ENCODE measurements at regions not wholly inside any gene's neighbourhood (a gene's known extent, or its start where the extent isn't known, plus 50 kb on each side); places are given as distances from the start of the nearest gene placed in this dataset.

DNA sequence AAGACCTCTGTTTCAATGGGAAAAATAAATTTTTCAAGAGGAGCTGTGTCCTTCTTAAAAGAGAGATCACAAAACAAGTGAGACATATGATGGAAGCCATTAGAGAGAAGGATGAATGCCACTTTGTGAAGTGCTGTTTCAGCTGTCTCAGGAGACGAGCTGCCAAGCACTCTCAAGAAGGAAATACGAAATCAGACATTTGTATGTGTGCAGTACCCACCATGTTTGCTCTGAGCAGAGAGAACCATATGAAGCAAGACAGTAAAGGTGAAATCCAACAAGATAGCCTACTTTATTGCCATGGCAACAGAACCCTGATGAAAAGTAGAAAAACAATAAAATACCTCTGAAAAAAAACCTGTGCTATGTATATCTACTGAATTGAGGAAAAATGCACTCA is 168.1 kb downstream of the AMY1C start:
- DNase-seq (ENCODE audit: low spot score): no peak
- no peaks in the 10 kb centered on the region for H3K36me3 ChIP-seq
- Mint-ChIP-seq H3K36me3 (no peaks in the 10 kb centered on the region), H3K9me3 (no peaks in the 10 kb centered on the region), H3K4me1 (peaks cover 3% of the 10 kb centered on the region), H3K27me3 (ENCODE audit: insufficient read depth, low read depth) (no peaks in the 10 kb centered on the region), H3K4me3 (no peak overlapping the region), H3K27ac (no peak overlapping the region)
- no peak overlapping the region for H3K9ac ChIP-seq
- H3K4me1 ChIP-seq: no peaks in the 10 kb centered on the region
- TF ChIP-seq EZH2phosphoT487 (IDR thresholded peaks at IDR 0.05): no peak
- H3F3A ChIP-seq (ENCODE audit: low read depth): no peaks in the 10 kb centered on the region
- H3K79me2 ChIP-seq (ENCODE audit: low read depth): no peaks in the 10 kb centered on the region
- H3K27me3 ChIP-seq: no peaks in the 10 kb centered on the region
- no peaks in the 10 kb centered on the region for H4K20me1 ChIP-seq (ENCODE audit: low read depth)
- H3K9me3 ChIP-seq (ENCODE audit: low read depth): no peaks in the 10 kb centered on the region
- no peak overlapping the region for H3K27ac ChIP-seq
- H3K4me3 ChIP-seq: no peak overlapping the region
- peak overlapping the region; percentile 18 for H2AFZ ChIP-seq (replicated peaks)
- no peak overlapping the region for H3K4me2 ChIP-seq

- H3K27me3 ChIP-seq: no peaks in the 10 kb centered on the region
- H3K79me2 ChIP-seq (ENCODE audit: low read depth): no peaks in the 10 kb centered on the region
- Mint-ChIP-seq H3K4me3 (no peak overlapping the region), H3K27me3 (ENCODE audit: insufficient read depth, low read depth) (no peaks in the 10 kb centered on the region), H3K4me1 (no peaks in the 10 kb centered on the region), H3K36me3 (no peaks in the 10 kb centered on the region), H3K9me3 (no peaks in the 10 kb centered on the region), H3K27ac (no peak overlapping the region)
- no peak for DNase-seq (ENCODE audit: low spot score)
- H3K4me3 ChIP-seq: no peak overlapping the region
- H4K20me1 ChIP-seq (ENCODE audit: low read depth): no peaks in the 10 kb centered on the region
- no peaks in the 10 kb centered on the region for H3F3A ChIP-seq (ENCODE audit: low read depth)
- no peaks in the 10 kb centered on the region for H3K36me3 ChIP-seq
- H2AFZ ChIP-seq (replicated peaks): no peak overlapping the region
- H3K4me1 ChIP-seq: no peaks in the 10 kb centered on the region
- TF ChIP-seq EZH2phosphoT487 (IDR thresholded peaks at IDR 0.05): no peak
- TF ChIP-seq, protein P1, sequence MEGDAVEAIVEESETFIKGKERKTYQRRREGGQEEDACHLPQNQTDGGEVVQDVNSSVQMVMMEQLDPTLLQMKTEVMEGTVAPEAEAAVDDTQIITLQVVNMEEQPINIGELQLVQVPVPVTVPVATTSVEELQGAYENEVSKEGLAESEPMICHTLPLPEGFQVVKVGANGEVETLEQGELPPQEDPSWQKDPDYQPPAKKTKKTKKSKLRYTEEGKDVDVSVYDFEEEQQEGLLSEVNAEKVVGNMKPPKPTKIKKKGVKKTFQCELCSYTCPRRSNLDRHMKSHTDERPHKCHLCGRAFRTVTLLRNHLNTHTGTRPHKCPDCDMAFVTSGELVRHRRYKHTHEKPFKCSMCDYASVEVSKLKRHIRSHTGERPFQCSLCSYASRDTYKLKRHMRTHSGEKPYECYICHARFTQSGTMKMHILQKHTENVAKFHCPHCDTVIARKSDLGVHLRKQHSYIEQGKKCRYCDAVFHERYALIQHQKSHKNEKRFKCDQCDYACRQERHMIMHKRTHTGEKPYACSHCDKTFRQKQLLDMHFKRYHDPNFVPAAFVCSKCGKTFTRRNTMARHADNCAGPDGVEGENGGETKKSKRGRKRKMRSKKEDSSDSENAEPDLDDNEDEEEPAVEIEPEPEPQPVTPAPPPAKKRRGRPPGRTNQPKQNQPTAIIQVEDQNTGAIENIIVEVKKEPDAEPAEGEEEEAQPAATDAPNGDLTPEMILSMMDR (IDR thresholded peaks at IDR 0.05): no peak
- TF ChIP-seq EZH2 (IDR thresholded peaks at IDR 0.05): no peak
- H3K9me3 ChIP-seq (ENCODE audit: low read depth): no peaks in the 10 kb centered on the region
- H3K4me2 ChIP-seq: no peak overlapping the region
- H3K9ac ChIP-seq: no peak overlapping the region
- H3K27ac ChIP-seq: no peak overlapping the region
These were observed 182.2 kb downstream of the AMY1C start for GRCh38 chr1:103931891-103932290.

GRCh38 chr1:103937763-103938357 is 188.2 kb downstream of the AMY1C start:
- Histone ChIP-seq H3K4me1 (no peaks in the 10 kb centered on the region), H2AFZ (replicated peaks) (no peak overlapping the region), H3F3A (ENCODE audit: low read depth) (no peaks in the 10 kb centered on the region), H3K9me3 (ENCODE audit: low read depth) (no peaks in the 10 kb centered on the region), H4K20me1 (ENCODE audit: low read depth) (no peaks in the 10 kb centered on the region), H3K79me2 (ENCODE audit: low read depth) (no peaks in the 10 kb centered on the region), H3K27me3 (peaks cover 14% of the 10 kb centered on the region), H3K4me3 (no peak overlapping the region), H3K4me2 (no peak overlapping the region), H3K9ac (no peak overlapping the region), H3K27ac (no peak overlapping the region), H3K36me3 (no peaks in the 10 kb centered on the region)
- Mint-ChIP-seq H3K4me3 (no peak overlapping the region), H3K9me3 (no peaks in the 10 kb centered on the region), H3K4me1 (peaks cover 4% of the 10 kb centered on the region), H3K27ac (no peak overlapping the region), H3K27me3 (ENCODE audit: insufficient read depth, low read depth) (no peaks in the 10 kb centered on the region), H3K36me3 (no peaks in the 10 kb centered on the region)
- no peak for DNase-seq (ENCODE audit: low spot score)
- TF ChIP-seq, protein P1 (IDR thresholded peaks at IDR 0.05): no peak
- TF ChIP-seq EZH2phosphoT487 (IDR thresholded peaks at IDR 0.05) (no peak), EZH2 (IDR thresholded peaks at IDR 0.05) (no peak)

GRCh38 chr1:103941086-103941485 is 191.4 kb downstream of the AMY1C start:
- no peak overlapping the region for H2AFZ ChIP-seq (replicated peaks)
- no peak overlapping the region for H3K4me3 ChIP-seq
- no peaks in the 10 kb centered on the region for H4K20me1 ChIP-seq (ENCODE audit: low read depth)
- no peak for DNase-seq (ENCODE audit: low spot score)
- no peak overlapping the region for H3K9ac ChIP-seq
- H3K36me3 Mint-ChIP-seq: no peaks in the 10 kb centered on the region
- no peaks in the 10 kb centered on the region for H3K9me3 Mint-ChIP-seq
- H3K4me1 ChIP-seq: no peaks in the 10 kb centered on the region
- H3K27ac ChIP-seq: no peak overlapping the region
- TF ChIP-seq EZH2phosphoT487 (IDR thresholded peaks at IDR 0.05) (no peak), EZH2 (IDR thresholded peaks at IDR 0.05) (no peak)
- TF ChIP-seq, protein P1 (IDR thresholded peaks at IDR 0.05): no peak
- peaks cover 4% of the 10 kb centered on the region for H3K4me1 Mint-ChIP-seq
- no peaks in the 10 kb centered on the region for H3K36me3 ChIP-seq
- H3K27me3 Mint-ChIP-seq (ENCODE audit: insufficient read depth, low read depth): no peaks in the 10 kb centered on the region
- no peaks in the 10 kb centered on the region for H3K9me3 ChIP-seq (ENCODE audit: low read depth)
- no peak overlapping the region for H3K4me3 Mint-ChIP-seq
- no peaks in the 10 kb centered on the region for H3F3A ChIP-seq (ENCODE audit: low read depth)
- H3K27me3 ChIP-seq: peaks cover 30% of the 10 kb centered on the region
- H3K4me2 ChIP-seq: no peak overlapping the region
- H3K79me2 ChIP-seq (ENCODE audit: low read depth): no peaks in the 10 kb centered on the region
- no peak overlapping the region for H3K27ac Mint-ChIP-seq
